Neural progenitor cell (in vitro differentiated cells): ENCODE measurements at regions not wholly inside any gene's neighbourhood (a gene's known extent, or its start where the extent isn't known, plus 50 kb on each side); places are given as distances from the start of the nearest gene placed in this dataset.

ENCODE experiments used
- CTCF ChIP-seq: fragments of 200-600 bp; sonication (generic); IDR thresholded peaks from 2 replicates; pipeline ENCODE4 v1.5.1; 2017; ENCODE audit warnings: antibody characterized with exemption, mild to moderate bottlenecking
- EZH2 ChIP-seq: fragments of 200-600 bp; sonication (generic); IDR thresholded peaks from 2 replicates; pipeline ENCODE4 v1.6.1; 2017; ENCODE audit warnings: antibody characterized with exemption, mild to moderate bottlenecking, moderate library complexity

- no peak for TF ChIP-seq CTCF
- no peak for TF ChIP-seq EZH2
These were observed 60.8 kb upstream of the GLS start for GRCh38 chr2:190819840-190820301.
